Heart right ventricle (tissue), 16 donors: ENCODE measurements at regions not wholly inside any gene's neighbourhood (a gene's known extent, or its start where the extent isn't known, plus 50 kb on each side); places are given as distances from the start of the nearest gene placed in this dataset.

Source experiments
- ATAC-seq, 8 donors: fragments of 200-7000 bp; cut with Tn5 transposase; one replicate each; pipeline ENCODE4 v1.9.1; 2020; ENCODE audit warnings: mild to moderate bottlenecking in 8 of 8, moderate library complexity in 8 of 8, moderate number of reproducible peaks in 1 of 8
- DNase-seq, 2 donors: peaks; one replicate each; pipeline ENCODE4 v3.0.0-alpha.2; 2020
- H3K27ac ChIP-seq, 10 donors: fragments of 200-600 bp; sonication (generic) in 2 of 10; one replicate each; pipeline versions ENCODE4 v1.5.0 to v1.8.0; 2020 to 2022; ENCODE audit warnings: mild to moderate bottlenecking in 3 of 10
- H3K27me3 ChIP-seq, 7 donors: fragments of 200-600 bp; one replicate each; pipeline ENCODE4 v1.8.0; 2021 to 2022; ENCODE audit warnings: mild to moderate bottlenecking in 2 of 7
- H3K36me3 ChIP-seq, 9 donors: fragments of 200-600 bp; sonication (generic) in 1 of 9; one replicate each; pipeline versions ENCODE4 v1.5.0 to v1.8.0; 2020 to 2022; ENCODE audit warnings: mild to moderate bottlenecking in 2 of 9
- H3K4me1 ChIP-seq, 9 donors: fragments of 200-600 bp; sonication (generic) in 1 of 9; one replicate each; pipeline versions ENCODE4 v1.5.0 to v1.8.0; 2020 to 2022; ENCODE audit warnings: mild to moderate bottlenecking in 4 of 9
- H3K4me3 ChIP-seq, 10 donors: fragments of 200-600 bp; sonication (generic) in 2 of 10; one replicate each; pipeline versions ENCODE4 v1.5.0 to v1.8.0; 2020 to 2022; ENCODE audit warnings: mild to moderate bottlenecking in 7 of 10, moderate library complexity in 2 of 10
- H3K9me3 ChIP-seq, 11 donors: fragments of 200-600 bp in 10 of 11; sonication (generic) in 2 of 11; one replicate each; pipeline versions ENCODE4 v1.5.0 to v1.8.0; 2013 to 2022; ENCODE audit warnings: mild to moderate bottlenecking in 2 of 11, control low read depth in 1 of 11, moderate library complexity in 1 of 11
- WGBS, 2 donors: extraction: QIAGEN DNeasy Blood & Tissue Kit; methylation state at CpG; one replicate each; pipeline ENCODE4 v1.1.7; 2013; ENCODE audit warnings: inconsistent platforms in 1 of 2; 5-methylcytosine and 5-hydroxymethylcytosine counted together
- intact Hi-C, 10 donors: fragments of 100-400 bp; cut with DNase I; formaldehyde crosslinking; loops; one replicate each; pipeline versions ENCODE4 v1.11.1 to v1.14.2; 2022
- TF ChIP-seq, protein P1 (sequence below), 9 donors: fragments of 200-600 bp; sonication (generic) in 2 of 9; IDR thresholded peaks; one replicate each; pipeline versions ENCODE4 v1.5.0 to v1.8.0; 2021 to 2022; ENCODE audit warnings: antibody characterized with exemption in 9 of 9, mild to moderate bottlenecking in 5 of 9, moderate library complexity in 1 of 9
- donor health status: Arrhythmogenic right ventricular cardiomyopathy.
- donor health status: ischemic (EF 13 %, LVEDD 7.1; RV severe dilation, severe dysfunction).
- donor health status: healthy with polysubstance abuse.
- donor health status: DM: no; HTN: yes; CAD: no.
- donor health status: DM: no; HTN: no; CAD: no.
- donor health status: ischemic (EF 25% LVEDD 6.9; RV normal size, moderate dysfunction).
- donor health status: ischemic (EF 25% LVEDD 5.7; RV mildly dilated, moderate dysfunction).
- donor health status: healthy.
- donor health status: DM: yes; HTN: yes; CAD: no.
- donor health status: Ischemic cardiomyopathy.
- donor health status: ischemic (EF 35%, LVEDD 5.7; RV mildly dilated, moderate dysfunction).
- donor health status: nonischemic (EF 11% LVEDD 7.7; RV severe dilation, severe dysfunction).
- donor health status: DM: yes; HTN: yes; CAD: no.
- donor health status: PGD.
- donor health status: ischemic (EF 29% LVEDD 5.4; RV normal size, mild dysfunction).
- donor health status: nonischemic (EF 23%, LVEDD 6.1; RV moderate dilation, normal function).

DNA sequence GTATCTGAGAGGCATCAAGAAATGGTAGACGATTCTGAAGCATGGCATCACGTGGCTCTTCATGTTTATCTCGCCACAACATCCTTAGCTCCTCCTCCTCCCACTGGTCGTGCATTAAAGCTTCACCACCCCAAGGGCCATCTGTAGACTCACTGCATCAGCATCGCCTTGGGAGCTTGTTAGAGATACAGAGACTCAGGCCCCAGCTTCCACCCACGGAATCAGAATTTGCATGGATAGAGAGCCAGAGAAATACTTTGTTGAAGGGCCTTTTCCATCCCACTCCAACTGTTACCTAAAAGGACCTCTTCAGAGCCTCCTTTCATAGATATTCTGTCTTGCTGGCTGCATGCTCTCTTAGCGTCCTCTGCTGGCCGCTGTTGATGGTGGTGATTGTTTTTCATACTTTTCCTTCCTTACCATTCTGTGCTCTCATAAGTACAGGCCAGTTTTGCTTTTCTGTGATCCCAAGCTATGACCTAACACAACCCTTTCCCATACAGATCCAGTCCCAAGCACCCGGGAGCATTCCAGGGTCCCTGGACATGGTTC lies 1049.4 kb upstream of the EEF2KMT start:
- no peaks in the 10 kb centered on the region for H3K36me3 ChIP-seq

DNA sequence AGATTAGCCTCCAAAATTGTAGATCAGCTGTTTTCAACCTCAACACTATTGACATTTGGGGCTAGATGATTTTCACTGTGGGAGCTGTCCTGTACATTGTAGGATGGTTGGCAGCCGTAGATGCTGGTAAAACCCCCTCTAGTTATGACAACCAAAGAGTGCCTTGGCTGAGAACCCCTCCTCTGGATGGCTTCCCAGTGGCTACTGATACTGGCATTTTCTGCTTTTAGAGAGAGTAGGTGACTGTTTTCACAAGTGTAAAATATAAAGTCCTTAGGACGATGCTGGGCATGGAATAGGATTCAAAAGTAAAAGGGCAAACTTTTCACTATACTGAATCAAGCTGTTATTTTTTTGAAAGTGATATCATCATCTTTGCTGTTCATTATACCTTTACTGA lies 1048.8 kb upstream of the EEF2KMT start:
- WGBS, 2 donors: 80 to 82% methylated on average over 2 of the region's 2 CpGs
- no peaks in the 10 kb centered on the region for H3K4me1 ChIP-seq
- no peaks in the 10 kb centered on the region for H3K36me3 ChIP-seq
- no peak overlapping the region for H3K27ac ChIP-seq
- TF ChIP-seq, protein P1, sequence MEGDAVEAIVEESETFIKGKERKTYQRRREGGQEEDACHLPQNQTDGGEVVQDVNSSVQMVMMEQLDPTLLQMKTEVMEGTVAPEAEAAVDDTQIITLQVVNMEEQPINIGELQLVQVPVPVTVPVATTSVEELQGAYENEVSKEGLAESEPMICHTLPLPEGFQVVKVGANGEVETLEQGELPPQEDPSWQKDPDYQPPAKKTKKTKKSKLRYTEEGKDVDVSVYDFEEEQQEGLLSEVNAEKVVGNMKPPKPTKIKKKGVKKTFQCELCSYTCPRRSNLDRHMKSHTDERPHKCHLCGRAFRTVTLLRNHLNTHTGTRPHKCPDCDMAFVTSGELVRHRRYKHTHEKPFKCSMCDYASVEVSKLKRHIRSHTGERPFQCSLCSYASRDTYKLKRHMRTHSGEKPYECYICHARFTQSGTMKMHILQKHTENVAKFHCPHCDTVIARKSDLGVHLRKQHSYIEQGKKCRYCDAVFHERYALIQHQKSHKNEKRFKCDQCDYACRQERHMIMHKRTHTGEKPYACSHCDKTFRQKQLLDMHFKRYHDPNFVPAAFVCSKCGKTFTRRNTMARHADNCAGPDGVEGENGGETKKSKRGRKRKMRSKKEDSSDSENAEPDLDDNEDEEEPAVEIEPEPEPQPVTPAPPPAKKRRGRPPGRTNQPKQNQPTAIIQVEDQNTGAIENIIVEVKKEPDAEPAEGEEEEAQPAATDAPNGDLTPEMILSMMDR (IDR thresholded peaks at IDR 0.05): no peak
- peaks cover 0 to 32% (median 5%) of the 10 kb centered on the region in 11 donors for H3K9me3 ChIP-seq
- DNase-seq (no peak), ATAC-seq (no peak)
- H3K4me3 ChIP-seq: no peak overlapping the region
- H3K27me3 ChIP-seq: no peaks in the 10 kb centered on the region
- intact Hi-C loops: no loop called here

More for the DNA sequence above, 1049.4 kb upstream of the EEF2KMT start:
- DNase-seq (no peak), ATAC-seq (no peak)
- H3K27ac ChIP-seq: no peak overlapping the region
- 54 to 55% methylated on average over 9 of the region's 9 CpGs for WGBS, 2 donors
- no peak overlapping the region for H3K4me3 ChIP-seq
- TF ChIP-seq, protein P1 (IDR thresholded peaks at IDR 0.05): no peak
- no peaks in the 10 kb centered on the region for H3K4me1 ChIP-seq
- no peaks in the 10 kb centered on the region for H3K27me3 ChIP-seq
- H3K9me3 ChIP-seq: peaks cover 0 to 32% (median 5%) of the 10 kb centered on the region in 11 donors
- intact Hi-C loops: no loop called here

DNA sequence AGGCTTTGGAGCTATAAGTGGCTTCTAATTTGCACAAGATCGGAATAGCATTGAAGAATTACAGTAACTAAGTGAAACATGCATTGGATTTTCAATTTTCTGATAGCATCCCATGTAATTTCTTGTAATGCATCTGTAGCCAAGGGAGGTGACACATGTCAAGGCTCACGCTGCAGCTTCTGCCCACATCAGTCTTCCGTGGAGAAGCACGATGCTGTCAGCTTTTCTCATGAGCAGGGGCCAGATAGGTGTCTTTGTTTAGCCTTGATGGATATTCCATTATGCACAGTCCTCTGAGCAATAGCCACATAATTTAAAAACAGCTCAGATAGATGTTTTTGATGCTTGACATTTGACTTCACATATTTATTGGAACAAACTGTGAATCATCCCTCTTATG lies 1046.9 kb upstream of the EEF2KMT start:
- DNase-seq (no peak), ATAC-seq (no peak)
- intact Hi-C loops: no loop called here
- Histone ChIP-seq H3K4me1 (no peaks in the 10 kb centered on the region), H3K27ac (no peak overlapping the region), H3K36me3 (no peaks in the 10 kb centered on the region), H3K4me3 (no peak overlapping the region), H3K9me3 (peaks cover 0 to 32% (median 5%) of the 10 kb centered on the region in 11 donors), H3K27me3 (no peaks in the 10 kb centered on the region)
- WGBS, 2 donors: 86% methylated on average over 4 of the region's 4 CpGs
- TF ChIP-seq, protein P1 (IDR thresholded peaks at IDR 0.05): no peak

DNA sequence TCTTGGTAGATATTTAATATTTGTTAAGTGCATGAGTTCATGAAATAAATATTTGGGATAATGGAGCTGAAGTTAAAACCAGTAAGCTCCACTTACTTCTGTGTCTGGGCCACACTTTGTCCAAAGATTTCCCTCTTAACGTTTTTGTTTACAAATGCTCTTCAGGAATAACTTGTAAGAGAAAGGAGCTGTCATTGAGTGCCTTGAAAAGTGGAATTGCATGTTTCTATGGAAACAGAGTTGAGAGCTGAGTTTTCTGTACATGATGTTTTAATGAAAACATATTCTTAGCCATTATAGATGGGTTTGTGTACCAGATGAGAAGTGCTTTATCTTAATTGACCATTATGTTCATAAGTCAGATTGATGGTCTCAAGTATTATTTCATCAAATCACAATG lies 1045.4 kb upstream of the EEF2KMT start:
- intact Hi-C loops: no loop called here
- 38 to 60% methylated on average over 1 of the region's 1 CpG for WGBS, 2 donors

More for the DNA sequence above, 1045.4 kb upstream of the EEF2KMT start:
- Histone ChIP-seq H3K4me3 (no peak overlapping the region), H3K27ac (no peak overlapping the region), H3K27me3 (no peaks in the 10 kb centered on the region), H3K4me1 (no peaks in the 10 kb centered on the region), H3K36me3 (no peaks in the 10 kb centered on the region), H3K9me3 (peaks cover 0 to 29% (median 5%) of the 10 kb centered on the region in 11 donors)
- DNase-seq (no peak), ATAC-seq (no peak)
- TF ChIP-seq, protein P1 (IDR thresholded peaks at IDR 0.05): no peak
